GM12892 (cell line): ENCODE measurements at regions not wholly inside any gene's neighbourhood (a gene's known extent, or its start where the extent isn't known, plus 50 kb on each side); places are given as distances from the start of the nearest gene placed in this dataset.

Experiments
- POLR2A ChIP-seq: IDR thresholded peaks from 2 replicates; pipeline ENCODE4 v1.6.1; 2011; ENCODE audit warnings: low read depth, low read length, control low read depth
- TAF1 ChIP-seq: IDR thresholded peaks from 2 replicates; pipeline ENCODE4 v1.6.1; 2011; ENCODE audit warnings: low read depth, mild to moderate bottlenecking, control low read depth, low read length, borderline replicate concordance

DNA sequence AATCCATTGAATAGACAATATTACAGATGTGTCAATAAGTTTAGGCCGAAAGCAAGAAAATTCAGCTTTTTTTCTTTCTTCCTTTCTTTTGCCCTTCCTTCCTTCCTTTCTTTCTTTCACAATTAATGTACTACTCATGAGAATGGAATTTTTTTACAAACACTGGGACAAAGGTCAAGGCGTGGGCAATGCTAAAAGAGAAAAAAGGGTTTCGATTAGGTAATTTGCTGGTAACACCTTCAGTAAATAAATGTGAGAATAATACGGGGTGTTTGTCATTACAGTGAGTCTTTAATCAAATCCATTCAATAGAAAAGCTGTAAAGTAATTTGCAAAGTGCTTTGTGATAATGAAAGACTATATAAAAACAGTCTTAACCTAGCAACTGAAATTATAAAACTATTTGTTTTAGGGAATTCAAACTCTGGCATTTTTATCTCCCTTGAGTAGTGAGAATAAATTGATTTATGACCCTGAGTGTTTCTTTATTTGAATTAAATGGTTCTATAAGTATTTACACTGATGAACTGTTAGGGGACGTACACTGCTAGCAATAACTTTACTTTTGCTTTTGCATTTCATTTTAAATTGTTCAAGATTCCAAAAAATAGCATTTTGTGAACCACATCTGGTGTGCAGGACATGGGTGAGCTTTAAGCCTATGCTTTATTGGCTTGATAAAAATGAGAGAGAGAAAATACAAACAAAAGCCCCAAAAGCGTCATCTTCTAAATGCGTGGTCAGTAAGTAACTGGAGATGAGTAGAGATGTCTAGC lies 104.2 kb upstream of the THRB start:
- TF ChIP-seq TAF1 (no peak), POLR2A (no peak)
